ENCODE measurements at regions not wholly inside any gene's neighbourhood (a gene's known extent, or its start where the extent isn't known, plus 50 kb on each side); places are given as distances from the start of the nearest gene placed in this dataset.
A peak's percentile ranks its signal among the peaks of the same experiment; 100 is the strongest.
"Not testable (repeated sequence)": the region's sequence is repeated elsewhere in the genome, so short reads cannot be mapped to it uniquely, and the experiment has no call there.

- Mint-ChIP-seq H3K27me3 (no peaks in the 10 kb centered on the region), H3K4me3 (no peak overlapping the region), H3K27ac (no peak overlapping the region), H3K4me1 (no peaks in the 10 kb centered on the region), H3K36me3 (no peaks in the 10 kb centered on the region), H3K9me3 (peaks cover 4 to 16% (median 9%) of the 10 kb centered on the region in 3 donors)
Observed at GRCh38 chr6:8973395-8973794, 538.0 kb upstream of the SLC35B3 start.

GRCh38 chr6:8969747-8970146, 534.4 kb upstream of the SLC35B3 start:
- Mint-ChIP-seq H3K9me3 (peaks cover 6 to 14% (median 13%) of the 10 kb centered on the region in 3 donors), H3K27ac (peak overlapping the region in 1 of 3 donors; percentile 14), H3K27me3 (no peaks in the 10 kb centered on the region), H3K4me3 (no peak overlapping the region), H3K4me1 (no peaks in the 10 kb centered on the region), H3K36me3 (no peaks in the 10 kb centered on the region)

GRCh38 chr6:8958894-8959511, 523.7 kb upstream of the SLC35B3 start:
- Mint-ChIP-seq H3K36me3 (no peaks in the 10 kb centered on the region), H3K27me3 (no peaks in the 10 kb centered on the region), H3K4me1 (no peaks in the 10 kb centered on the region), H3K9me3 (peaks cover 0 to 4% (median 0%) of the 10 kb centered on the region in 3 donors), H3K4me3 (no peak overlapping the region), H3K27ac (no peak overlapping the region)

- Mint-ChIP-seq H3K27me3 (peaks cover 3% of the 10 kb centered on the region), H3K36me3 (no peaks in the 10 kb centered on the region), H3K4me3 (no peak overlapping the region), H3K4me1 (no peaks in the 10 kb centered on the region), H3K27ac (no peak overlapping the region), H3K9me3 (no peaks in the 10 kb centered on the region)
Observed at GRCh38 chr6:8953310-8953709, 518.0 kb upstream of the SLC35B3 start.

- no peaks in the 10 kb centered on the region for H3K4me1 Mint-ChIP-seq
- no peak overlapping the region for H3K4me3 Mint-ChIP-seq
- no peak overlapping the region for H3K27ac Mint-ChIP-seq
- H3K9me3 Mint-ChIP-seq = peaks cover 0 to 3% (median 0%) of the 10 kb centered on the region in 3 donors
- no peaks in the 10 kb centered on the region for H3K36me3 Mint-ChIP-seq
- H3K27me3 Mint-ChIP-seq = peaks cover 3% of the 10 kb centered on the region
Observed at GRCh38 chr6:8948733-8949132, 513.4 kb upstream of the SLC35B3 start.

GRCh38 chr6:8947900-8948299, 512.6 kb upstream of the SLC35B3 start:
- Mint-ChIP-seq H3K4me3 (no peak overlapping the region), H3K27me3 (no peaks in the 10 kb centered on the region), H3K4me1 (no peaks in the 10 kb centered on the region), H3K9me3 (peaks cover 0 to 3% (median 0%) of the 10 kb centered on the region in 3 donors), H3K27ac (no peak overlapping the region), H3K36me3 (no peaks in the 10 kb centered on the region)

- no peaks in the 10 kb centered on the region for H3K27me3 Mint-ChIP-seq
- H3K9me3 Mint-ChIP-seq = peaks cover 0 to 3% (median 0%) of the 10 kb centered on the region in 3 donors
- H3K36me3 Mint-ChIP-seq = no peaks in the 10 kb centered on the region
- no peak overlapping the region for H3K4me3 Mint-ChIP-seq
- no peaks in the 10 kb centered on the region for H3K4me1 Mint-ChIP-seq
- no peak overlapping the region for H3K27ac Mint-ChIP-seq
Observed at GRCh38 chr6:8944548-8944947, 509.2 kb upstream of the SLC35B3 start.

GRCh38 chr6:8943073-8943472, 507.7 kb upstream of the SLC35B3 start:
- Mint-ChIP-seq H3K36me3 (no peaks in the 10 kb centered on the region), H3K9me3 (peaks cover 0 to 3% (median 0%) of the 10 kb centered on the region in 3 donors), H3K27me3 (no peaks in the 10 kb centered on the region), H3K4me1 (no peaks in the 10 kb centered on the region), H3K27ac (no peak overlapping the region), H3K4me3 (no peak overlapping the region)

GRCh38 chr6:8941577-8941976, 506.2 kb upstream of the SLC35B3 start:
- no peak overlapping the region for H3K27ac Mint-ChIP-seq
- no peaks in the 10 kb centered on the region for H3K36me3 Mint-ChIP-seq
- no peak overlapping the region for H3K4me3 Mint-ChIP-seq
- no peaks in the 10 kb centered on the region for H3K27me3 Mint-ChIP-seq
- H3K4me1 Mint-ChIP-seq = no peaks in the 10 kb centered on the region
- peaks cover 0 to under 1% (median 0%) of the 10 kb centered on the region in 3 donors for H3K9me3 Mint-ChIP-seq

- H3K9me3 Mint-ChIP-seq = peaks cover 0 to 2% (median 0%) of the 10 kb centered on the region in 3 donors
- H3K4me1 Mint-ChIP-seq = no peaks in the 10 kb centered on the region
- no peak overlapping the region for H3K4me3 Mint-ChIP-seq
- no peak overlapping the region for H3K27ac Mint-ChIP-seq
- H3K27me3 Mint-ChIP-seq = no peaks in the 10 kb centered on the region
- no peaks in the 10 kb centered on the region for H3K36me3 Mint-ChIP-seq
Observed at GRCh38 chr6:8940356-8940755, 505.0 kb upstream of the SLC35B3 start.

- peaks cover 0 to 2% (median 0%) of the 10 kb centered on the region in 3 donors for H3K9me3 Mint-ChIP-seq
- no peak overlapping the region for H3K27ac Mint-ChIP-seq
Observed at GRCh38 chr6:8939615-8940014, 504.3 kb upstream of the SLC35B3 start.

GRCh38 chr6:8934318-8934717, 499.0 kb upstream of the SLC35B3 start:
- peaks cover 0 to 2% (median 0%) of the 10 kb centered on the region in 3 donors for H3K9me3 Mint-ChIP-seq
- H3K4me1 Mint-ChIP-seq = no peaks in the 10 kb centered on the region
- no peaks in the 10 kb centered on the region for H3K36me3 Mint-ChIP-seq
- H3K27ac Mint-ChIP-seq = no peak overlapping the region
- no peak overlapping the region for H3K4me3 Mint-ChIP-seq
- no peaks in the 10 kb centered on the region for H3K27me3 Mint-ChIP-seq

More at GRCh38 chr6:8939615-8940014, 504.3 kb upstream of the SLC35B3 start:
- Mint-ChIP-seq H3K36me3 (no peaks in the 10 kb centered on the region), H3K27me3 (no peaks in the 10 kb centered on the region), H3K4me1 (no peaks in the 10 kb centered on the region), H3K4me3 (no peak overlapping the region)

- H3K4me1 Mint-ChIP-seq = no peaks in the 10 kb centered on the region
- H3K36me3 Mint-ChIP-seq = no peaks in the 10 kb centered on the region
- no peak overlapping the region for H3K4me3 Mint-ChIP-seq
- H3K27me3 Mint-ChIP-seq = no peaks in the 10 kb centered on the region
- H3K27ac Mint-ChIP-seq = no peak overlapping the region
- H3K9me3 Mint-ChIP-seq = no peaks in the 10 kb centered on the region
Observed at GRCh38 chr6:8930009-8930408, 494.7 kb upstream of the SLC35B3 start.

GRCh38 chr6:8920244-8920643, 484.9 kb upstream of the SLC35B3 start:
- H3K4me3 Mint-ChIP-seq, H3K27ac Mint-ChIP-seq, H3K27me3 Mint-ChIP-seq, H3K9me3 Mint-ChIP-seq, H3K4me1 Mint-ChIP-seq, H3K36me3 Mint-ChIP-seq: not testable (repeated sequence)

- Mint-ChIP-seq H3K4me3 (no peak overlapping the region), H3K27ac (no peak overlapping the region), H3K4me1 (no peaks in the 10 kb centered on the region), H3K9me3 (peaks cover 4 to 12% (median 6%) of the 10 kb centered on the region in 3 donors), H3K36me3 (peaks cover 3% of the 10 kb centered on the region), H3K27me3 (no peaks in the 10 kb centered on the region)
Observed at GRCh38 chr6:8918196-8918595, 482.9 kb upstream of the SLC35B3 start.

GRCh38 chr6:8914700-8915099, 479.4 kb upstream of the SLC35B3 start:
- Mint-ChIP-seq H3K27ac (no peak overlapping the region), H3K36me3 (peaks cover 3% of the 10 kb centered on the region), H3K4me1 (no peaks in the 10 kb centered on the region), H3K27me3 (no peaks in the 10 kb centered on the region), H3K9me3 (peaks cover 4 to 20% (median 9%) of the 10 kb centered on the region in 3 donors), H3K4me3 (no peak overlapping the region)
